ENCODE measurements at regions not wholly inside any gene's neighbourhood (a gene's known extent, or its start where the extent isn't known, plus 50 kb on each side); places are given as distances from the start of the nearest gene placed in this dataset.

GRCh38 chr2:15825276-15825980 is 114.9 kb upstream of the MYCN start:
- TF ChIP-seq CTCF (IDR thresholded peaks at IDR 0.05; ENCODE audit: insufficient read depth, low read length), result no peak
- no peak for TF ChIP-seq SPI1 (IDR thresholded peaks at IDR 0.05; ENCODE audit: borderline replicate concordance, low read depth)

Measured in HL-60 (cell line).